ENCODE measurements at regions not wholly inside any gene's neighbourhood (a gene's known extent, or its start where the extent isn't known, plus 50 kb on each side); places are given as distances from the start of the nearest gene placed in this dataset.

- Mint-ChIP-seq H3K27me3 (ENCODE audit: insufficient read depth, low read depth) (peaks cover 3% of the 10 kb centered on the region), H3K4me1 (peaks cover 4% of the 10 kb centered on the region), H3K36me3 (no peaks in the 10 kb centered on the region), H3K4me3 (no peak overlapping the region), H3K27ac (peak overlapping the region; percentile 17), H3K9me3 (no peaks in the 10 kb centered on the region)
- Histone ChIP-seq H3K4me1 (no peaks in the 10 kb centered on the region), H3K27ac (no peak overlapping the region), H2AFZ (replicated peaks) (no peak overlapping the region), H3K4me2 (no peak overlapping the region), H3K9ac (no peak overlapping the region), H3F3A (ENCODE audit: low read depth) (no peaks in the 10 kb centered on the region), H3K79me2 (ENCODE audit: low read depth) (no peaks in the 10 kb centered on the region), H3K36me3 (no peaks in the 10 kb centered on the region), H3K4me3 (no peak overlapping the region), H4K20me1 (ENCODE audit: low read depth) (no peaks in the 10 kb centered on the region), H3K27me3 (no peaks in the 10 kb centered on the region), H3K9me3 (ENCODE audit: low read depth) (no peaks in the 10 kb centered on the region)
- no peak for DNase-seq (ENCODE audit: low spot score)
- TF ChIP-seq EZH2phosphoT487 (IDR thresholded peaks at IDR 0.05) (no peak), CTCF (IDR thresholded peaks at IDR 0.05) (no peak), EZH2 (IDR thresholded peaks at IDR 0.05) (no peak)
These were observed 318.8 kb downstream of the PTPRU start for GRCh38 chr1:29555043-29555620.

- Histone ChIP-seq H3K27ac (no peak overlapping the region), H3K4me3 (no peak overlapping the region), H4K20me1 (ENCODE audit: low read depth) (no peaks in the 10 kb centered on the region), H3K79me2 (ENCODE audit: low read depth) (no peaks in the 10 kb centered on the region), H3K4me2 (no peak overlapping the region), H3K9me3 (ENCODE audit: low read depth) (no peaks in the 10 kb centered on the region), H3K27me3 (no peaks in the 10 kb centered on the region), H3K9ac (no peak overlapping the region), H3K36me3 (no peaks in the 10 kb centered on the region), H3K4me1 (no peaks in the 10 kb centered on the region), H2AFZ (replicated peaks) (no peak overlapping the region), H3F3A (ENCODE audit: low read depth) (no peaks in the 10 kb centered on the region)
- H3K4me1 Mint-ChIP-seq, result peaks cover 4% of the 10 kb centered on the region
- no peaks in the 10 kb centered on the region for H3K9me3 Mint-ChIP-seq
- H3K36me3 Mint-ChIP-seq, result no peaks in the 10 kb centered on the region
- DNase-seq (ENCODE audit: low spot score), result no peak
- TF ChIP-seq EZH2 (IDR thresholded peaks at IDR 0.05), result no peak
- no peak overlapping the region for H3K27ac Mint-ChIP-seq
- H3K4me3 Mint-ChIP-seq, result no peak overlapping the region
- H3K27me3 Mint-ChIP-seq (ENCODE audit: insufficient read depth, low read depth), result peaks cover 3% of the 10 kb centered on the region
These were observed 318.0 kb downstream of the PTPRU start for GRCh38 chr1:29554208-29554778.

GRCh38 chr1:29551123-29551936, 315.0 kb downstream of the PTPRU start:
- no peaks in the 10 kb centered on the region for H3K27me3 ChIP-seq
- TF ChIP-seq CTCF (IDR thresholded peaks at IDR 0.05), result no peak
- TF ChIP-seq EZH2phosphoT487 (IDR thresholded peaks at IDR 0.05), result no peak
- no peak for TF ChIP-seq EZH2 (IDR thresholded peaks at IDR 0.05)
- H3K4me3 ChIP-seq, result no peak overlapping the region
- peaks cover 4% of the 10 kb centered on the region for H3K4me1 Mint-ChIP-seq
- H3K9ac ChIP-seq, result no peak overlapping the region
- no peaks in the 10 kb centered on the region for H4K20me1 ChIP-seq (ENCODE audit: low read depth)
- no peaks in the 10 kb centered on the region for H3K36me3 ChIP-seq
- H3K4me3 Mint-ChIP-seq, result no peak overlapping the region
- H3K9me3 Mint-ChIP-seq, result no peaks in the 10 kb centered on the region
- H3K27ac Mint-ChIP-seq, result no peak overlapping the region
- no peaks in the 10 kb centered on the region for H3K9me3 ChIP-seq (ENCODE audit: low read depth)
- no peak overlapping the region for H3K4me2 ChIP-seq
- H3K36me3 Mint-ChIP-seq, result no peaks in the 10 kb centered on the region
- H3K79me2 ChIP-seq (ENCODE audit: low read depth), result no peaks in the 10 kb centered on the region
- no peak overlapping the region for H2AFZ ChIP-seq (replicated peaks)
- DNase-seq (ENCODE audit: low spot score), result no peak
- H3K27ac ChIP-seq, result no peak overlapping the region
- H3F3A ChIP-seq (ENCODE audit: low read depth), result no peaks in the 10 kb centered on the region
- peaks cover 2% of the 10 kb centered on the region for H3K27me3 Mint-ChIP-seq (ENCODE audit: insufficient read depth, low read depth)
- no peaks in the 10 kb centered on the region for H3K4me1 ChIP-seq

Data from neural progenitor cell (in vitro differentiated cells).